ENCODE measurements at regions not wholly inside any gene's neighbourhood (a gene's known extent, or its start where the extent isn't known, plus 50 kb on each side); places are given as distances from the start of the nearest gene placed in this dataset.

DNA sequence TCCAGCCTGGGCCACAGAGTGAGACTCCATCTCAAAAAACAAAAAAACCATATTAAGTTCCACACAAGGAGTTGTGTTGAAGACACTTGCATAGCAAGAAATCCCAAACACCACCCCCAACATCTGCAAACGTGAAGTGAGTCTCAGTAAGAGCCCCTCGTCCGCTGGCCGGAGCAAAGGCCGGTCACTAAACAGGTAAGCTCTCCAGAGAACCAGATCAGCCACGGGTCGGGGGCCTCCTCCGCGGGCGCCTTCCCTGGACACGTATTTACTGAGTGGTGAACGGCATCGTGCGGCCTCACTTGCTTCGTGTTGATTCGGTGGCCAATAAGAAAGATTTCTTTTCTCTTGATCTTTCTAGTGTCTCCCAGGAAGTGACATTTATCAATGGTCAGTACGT lies 93.6 kb downstream of the MRPL36 start:
- DNase-seq (ENCODE audit: low spot score), result no peak

DNA sequence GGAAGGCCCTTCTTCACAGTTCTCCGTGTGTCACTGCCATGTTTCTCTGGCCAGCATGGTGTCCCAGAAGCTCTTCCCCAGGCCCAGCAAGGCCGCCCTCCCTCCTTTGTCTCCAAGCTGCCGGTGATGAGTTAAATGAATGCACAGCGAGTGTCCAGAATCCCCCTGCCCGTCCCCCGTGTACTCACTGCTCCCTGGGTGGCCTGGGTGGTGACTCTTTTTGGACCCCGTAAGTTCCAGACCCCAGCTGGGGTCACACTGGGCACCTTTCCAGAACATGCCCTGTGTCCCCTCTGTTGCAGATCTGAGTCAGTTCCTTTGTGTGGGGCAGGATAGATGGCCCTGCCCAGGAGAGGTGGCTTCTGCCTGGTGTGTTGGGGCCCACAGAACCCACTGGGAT lies 95.0 kb downstream of the MRPL36 start:
- no peak for DNase-seq (ENCODE audit: low spot score)

DNA sequence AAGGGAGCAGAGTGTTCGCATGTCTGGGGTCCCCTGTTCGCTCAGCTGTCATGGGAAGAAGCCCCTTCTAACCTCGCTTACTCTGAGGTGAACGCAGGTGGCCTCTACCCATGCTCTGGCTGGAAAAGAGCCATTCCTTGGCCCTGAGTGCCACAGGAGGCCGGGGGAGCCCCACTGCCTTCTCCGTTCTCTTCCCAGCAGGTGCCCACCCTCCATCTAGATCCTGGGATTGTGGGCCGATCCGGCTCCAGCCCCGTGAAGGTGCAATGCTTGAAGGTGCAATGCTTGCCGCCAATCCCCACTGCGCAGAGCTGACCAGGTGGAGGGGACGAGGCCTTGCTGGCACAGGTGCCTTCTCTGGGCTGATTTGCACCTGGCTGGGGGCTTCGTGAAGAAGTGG lies 95.4 kb downstream of the MRPL36 start:
- DNase-seq (ENCODE audit: low spot score), result no peak

DNA sequence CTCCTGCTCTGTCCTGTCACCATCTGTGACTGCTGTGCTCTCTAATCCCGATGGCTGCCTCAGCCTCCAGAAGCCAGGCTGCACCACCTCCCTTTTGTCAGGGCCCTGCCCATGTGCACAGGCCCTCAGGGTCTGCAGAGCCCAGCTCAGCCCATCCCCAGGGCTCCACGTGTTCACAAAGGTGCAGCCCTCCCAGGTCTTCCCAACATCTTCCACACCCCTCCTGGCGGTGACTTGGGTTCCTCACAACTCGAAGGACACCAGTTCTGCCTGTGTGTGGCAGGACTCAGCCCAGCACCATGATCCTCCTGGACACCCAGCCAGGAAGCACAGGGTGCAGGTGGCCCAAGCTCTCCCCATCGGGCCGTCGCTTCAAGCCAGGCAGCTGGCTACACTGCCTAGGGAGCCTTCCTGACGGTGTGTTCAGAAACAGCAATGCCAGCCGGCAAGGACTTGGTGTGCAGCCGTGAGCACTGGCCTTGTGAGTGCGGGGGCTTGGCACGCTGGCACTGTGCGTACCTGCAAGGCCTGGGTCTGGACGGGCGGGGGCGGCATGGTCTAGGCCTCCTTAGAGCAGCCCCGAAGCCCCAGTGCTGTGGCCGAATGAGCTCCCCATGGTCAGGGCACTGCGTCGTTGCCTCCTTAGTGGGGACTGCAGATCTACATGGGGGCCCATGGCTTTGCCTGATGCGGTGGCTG lies 96.1 kb downstream of the MRPL36 start:
- peak; percentile 2 for DNase-seq (ENCODE audit: low spot score)

DNA sequence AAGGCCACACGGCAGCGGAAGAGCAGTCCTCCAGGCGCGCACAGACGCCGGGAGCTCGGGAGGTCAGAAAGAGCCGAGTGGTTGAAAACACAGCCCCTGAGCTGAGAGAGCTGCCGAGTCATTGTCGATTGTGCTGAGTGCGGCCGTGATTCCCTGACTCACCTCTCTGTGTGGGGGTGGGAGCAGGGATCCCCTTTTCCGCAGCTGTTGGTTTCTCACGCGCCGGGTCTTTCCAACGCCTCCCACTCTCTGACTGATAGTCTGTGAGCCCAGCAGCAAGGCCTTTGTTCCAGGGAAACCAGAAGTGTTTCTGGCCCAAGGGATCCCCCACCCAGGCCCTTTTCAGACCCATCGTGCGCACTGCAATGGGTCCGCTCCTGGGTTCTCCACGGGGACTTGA lies 97.3 kb downstream of the MRPL36 start:
- no peak for DNase-seq (ENCODE audit: low spot score)

DNA sequence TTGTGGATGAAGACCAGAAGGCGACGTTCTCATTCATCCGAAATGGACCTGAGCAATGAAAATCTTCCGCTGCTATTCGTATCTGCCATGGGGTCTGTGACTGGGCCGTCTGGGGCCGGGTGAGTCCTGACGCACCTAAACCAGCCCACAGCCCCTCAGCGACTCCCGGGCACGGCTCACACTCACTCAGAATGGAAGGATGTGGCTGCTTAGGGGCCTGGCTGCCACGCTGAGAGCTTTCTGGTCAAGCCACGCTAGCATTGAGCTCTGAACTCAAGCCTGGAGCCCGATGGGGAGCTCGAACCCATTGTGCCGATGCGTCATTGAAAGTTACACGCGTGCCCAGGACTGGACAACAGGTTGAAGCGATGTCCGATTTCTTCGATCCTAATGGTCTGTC lies 97.8 kb downstream of the MRPL36 start:
- no peak for DNase-seq (ENCODE audit: low spot score)

DNA sequence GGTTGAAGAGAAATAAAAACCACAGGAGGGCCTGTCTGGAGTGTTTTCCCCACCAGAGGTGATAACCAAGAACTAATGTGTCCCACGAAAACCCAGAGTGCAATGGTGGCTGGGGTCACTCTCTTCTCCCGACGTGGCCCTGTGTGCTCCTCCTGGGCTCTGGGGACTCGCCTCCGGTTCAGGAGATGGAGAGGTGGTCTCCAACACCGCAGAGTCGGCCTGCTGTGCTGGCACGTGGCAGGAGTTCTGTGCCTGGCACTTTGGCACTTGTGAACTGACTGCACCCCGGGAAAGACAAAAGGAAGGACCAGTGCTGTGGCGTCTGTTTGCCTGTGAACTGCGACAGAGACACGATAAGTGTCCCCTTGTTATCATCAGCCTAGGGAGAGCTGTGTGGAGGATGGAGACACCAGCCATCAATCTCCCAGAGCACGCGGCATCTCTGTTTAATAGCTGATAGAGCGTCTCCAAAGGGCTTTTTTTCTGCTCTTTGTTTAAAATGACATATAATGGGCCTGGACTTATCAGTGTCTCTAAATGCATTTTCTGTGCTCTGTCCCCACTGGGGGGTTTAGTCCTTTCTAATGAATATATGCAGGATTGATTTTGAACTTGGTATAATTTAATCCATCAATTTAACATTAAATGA lies 98.3 kb downstream of the MRPL36 start:
- DNase-seq (ENCODE audit: low spot score), result no peak

DNA sequence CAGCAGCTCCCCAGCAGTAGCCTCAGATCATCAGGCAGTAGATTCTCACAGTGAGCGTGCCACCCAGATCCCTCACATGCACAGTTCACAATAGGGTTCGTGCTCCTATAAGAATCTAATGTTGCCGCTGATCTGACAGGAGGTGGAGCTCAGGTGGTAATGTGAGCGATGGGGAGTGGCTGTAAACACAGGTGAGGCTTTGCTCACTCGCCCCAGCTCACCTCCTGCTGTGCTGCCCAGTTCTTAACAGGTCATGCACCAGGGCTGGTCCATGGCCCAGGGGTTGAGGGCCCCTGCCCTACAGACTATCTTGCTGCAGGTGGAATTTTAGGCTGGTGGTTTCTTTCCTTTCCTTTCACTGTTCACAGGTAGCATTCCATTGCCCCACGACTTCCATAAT lies 100.2 kb downstream of the MRPL36 start:
- no peak for DNase-seq (ENCODE audit: low spot score)

DNA sequence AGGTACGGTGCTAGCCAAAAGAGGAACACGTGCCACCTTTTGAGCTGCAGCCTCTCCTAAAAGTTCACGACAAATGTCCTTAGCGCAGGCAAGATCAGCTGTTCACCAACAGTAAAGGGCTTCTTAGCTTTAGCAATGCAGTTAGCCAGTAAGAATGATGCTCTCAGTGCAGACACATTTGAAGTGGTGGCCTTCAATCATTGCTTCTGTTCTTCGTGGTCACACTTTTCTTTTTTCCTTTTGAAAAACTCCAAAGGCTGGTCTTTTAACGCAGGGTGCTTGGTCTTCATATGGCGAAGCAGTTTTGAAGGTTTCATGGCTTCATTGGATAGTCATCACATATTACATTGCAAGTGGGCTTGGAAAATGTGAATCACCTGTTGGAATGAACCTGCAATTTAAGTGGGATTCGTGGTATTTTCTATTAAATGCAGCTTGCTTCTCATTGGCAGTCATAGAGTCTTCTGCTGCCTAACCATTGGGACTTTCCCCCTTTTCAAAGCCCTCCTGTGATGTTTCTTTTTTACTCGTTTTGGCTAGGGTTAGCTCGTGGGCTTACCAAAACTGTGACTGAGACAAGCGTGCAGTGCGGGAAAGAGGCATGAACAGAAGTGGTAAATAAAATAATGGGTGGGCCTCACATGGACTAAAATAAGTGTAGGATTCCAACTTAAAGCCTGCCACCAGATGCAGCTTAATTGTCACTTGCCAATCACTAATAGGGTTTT lies 100.9 kb downstream of the MRPL36 start:
- no peak for DNase-seq (ENCODE audit: low spot score)

DNA sequence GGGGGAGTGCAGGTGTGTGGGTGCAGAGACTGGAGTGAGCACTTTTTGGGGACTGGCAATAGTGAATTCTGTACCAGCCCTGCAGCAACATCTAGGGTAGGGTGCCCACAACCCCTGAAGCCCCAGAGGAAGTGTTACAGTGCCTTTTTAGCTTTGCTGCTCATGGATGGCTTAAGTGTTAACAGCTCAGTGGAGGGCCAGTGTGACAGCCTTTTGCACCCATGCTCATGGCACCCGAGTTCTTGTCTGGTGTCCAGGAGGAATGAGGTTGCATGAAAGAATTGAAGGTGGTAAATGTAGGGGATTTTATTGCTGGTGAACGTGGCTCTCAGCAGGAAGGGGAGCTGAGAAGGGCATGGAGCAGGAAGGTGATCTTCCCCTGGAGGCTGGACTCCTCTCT lies 107.3 kb downstream of the MRPL36 start:
- DNase-seq (ENCODE audit: low spot score), result no peak

DNA sequence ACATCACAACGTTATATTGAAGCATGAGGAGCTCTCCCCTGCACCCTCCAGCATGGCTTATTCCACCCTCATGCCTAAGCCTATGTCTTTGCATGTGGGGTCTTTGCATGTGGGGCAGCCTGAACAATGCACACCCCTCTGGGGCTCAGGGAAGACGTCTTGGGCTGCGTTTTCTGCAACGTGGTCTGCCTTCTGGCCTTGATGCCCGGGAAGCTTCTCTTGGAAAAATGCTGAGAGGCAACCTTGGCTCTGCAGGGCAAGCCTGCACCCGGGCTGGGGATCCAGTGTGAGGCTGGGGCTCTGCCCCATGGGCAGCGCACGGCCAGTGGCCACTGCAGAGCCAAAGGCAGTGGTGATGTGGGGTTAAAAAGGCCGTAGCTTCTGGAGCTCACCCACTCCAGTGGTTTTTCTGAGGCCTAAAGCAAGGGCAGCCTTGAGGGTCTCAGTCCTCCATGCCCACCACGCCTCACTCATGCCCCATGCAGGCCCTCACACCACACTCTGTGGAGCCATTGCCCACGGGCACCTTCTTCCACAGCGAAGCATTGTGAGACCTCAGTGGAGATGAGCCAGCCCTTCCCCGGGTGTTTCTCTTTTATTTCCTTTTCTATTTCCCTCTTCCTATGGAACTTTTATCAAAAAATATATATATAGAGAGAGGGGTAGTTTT lies 112.2 kb downstream of the MRPL36 start:
- DNase-seq (ENCODE audit: low spot score), result no peak

DNA sequence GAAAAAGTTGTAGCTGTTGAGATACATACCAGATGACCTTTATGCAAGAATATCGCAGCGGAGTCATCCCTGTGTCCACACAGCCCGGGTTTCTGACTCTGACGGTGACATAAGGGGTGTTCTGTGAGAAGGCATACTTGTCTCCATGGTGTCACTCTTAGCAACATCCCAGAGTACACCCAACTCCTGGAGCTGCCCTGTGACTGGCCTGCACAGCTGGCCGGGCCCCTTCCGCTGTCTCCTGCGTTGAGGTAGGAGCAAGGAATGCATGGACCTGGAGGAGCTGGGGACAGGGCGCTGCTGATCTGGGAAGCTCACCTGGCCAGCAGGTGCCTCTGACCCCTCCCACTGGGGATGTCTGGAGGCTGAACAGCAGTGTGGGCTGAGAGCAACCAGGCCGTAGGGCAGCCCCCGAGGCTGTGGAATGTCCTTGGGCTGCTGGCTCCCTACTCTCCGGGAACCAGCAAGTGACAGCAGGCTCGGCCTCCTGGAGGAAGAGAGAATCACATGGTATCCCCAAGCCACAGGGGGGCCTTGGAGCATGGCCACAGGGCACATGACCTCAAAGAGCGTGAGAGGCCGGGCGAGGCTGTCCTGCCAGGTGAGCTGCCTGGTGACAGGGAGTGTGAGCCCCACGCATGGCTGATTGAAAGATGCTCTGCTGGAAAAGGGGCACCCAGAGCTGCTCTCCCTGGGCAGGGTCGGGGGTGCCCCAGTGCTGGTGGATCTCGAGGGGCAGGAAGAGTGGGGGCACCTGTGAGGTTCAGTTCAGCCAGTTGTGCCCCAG lies 113.4 kb downstream of the MRPL36 start:
- no peak for DNase-seq (ENCODE audit: low spot score)

DNA sequence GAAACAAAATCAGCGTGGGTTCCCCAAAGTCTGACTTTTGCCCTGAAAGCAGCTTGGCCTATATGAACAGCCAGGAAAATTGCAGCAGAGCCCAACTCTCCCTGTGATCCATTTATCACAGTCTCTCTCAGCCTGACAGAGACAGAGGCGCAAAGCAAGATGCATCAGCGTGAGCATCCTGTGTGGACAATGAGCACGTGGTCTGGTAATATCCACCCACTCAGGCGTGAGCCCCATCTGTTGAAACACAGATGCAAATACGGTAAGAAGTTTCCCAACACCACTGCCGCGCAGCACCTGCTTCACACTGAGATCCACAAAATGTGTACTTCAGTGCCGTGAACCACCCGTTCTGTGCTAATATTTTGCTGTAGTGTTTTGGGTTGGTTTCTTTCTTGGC lies 114.6 kb downstream of the MRPL36 start:
- DNase-seq (ENCODE audit: low spot score), result no peak

DNA sequence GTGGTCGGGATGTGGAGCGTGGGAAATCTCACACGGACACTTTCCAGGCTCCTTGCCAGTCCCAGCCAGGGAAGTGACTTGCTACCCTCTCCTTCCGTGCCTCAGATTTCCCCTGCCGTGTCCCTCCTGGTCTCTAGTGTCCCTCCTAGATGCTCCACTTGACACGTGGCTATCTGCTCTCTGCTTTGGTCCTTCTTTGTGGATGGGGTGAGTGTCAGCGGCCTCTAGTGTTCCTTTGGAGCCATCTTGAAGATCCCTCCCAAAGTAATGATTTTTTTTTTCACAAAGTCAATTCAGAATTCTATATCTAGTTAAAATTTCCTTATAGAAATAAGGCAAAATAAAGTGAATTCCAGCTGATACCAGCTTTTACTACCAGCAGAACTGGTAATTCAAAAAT lies 117.7 kb downstream of the MRPL36 start:
- DNase-seq (ENCODE audit: low spot score), result no peak

DNA sequence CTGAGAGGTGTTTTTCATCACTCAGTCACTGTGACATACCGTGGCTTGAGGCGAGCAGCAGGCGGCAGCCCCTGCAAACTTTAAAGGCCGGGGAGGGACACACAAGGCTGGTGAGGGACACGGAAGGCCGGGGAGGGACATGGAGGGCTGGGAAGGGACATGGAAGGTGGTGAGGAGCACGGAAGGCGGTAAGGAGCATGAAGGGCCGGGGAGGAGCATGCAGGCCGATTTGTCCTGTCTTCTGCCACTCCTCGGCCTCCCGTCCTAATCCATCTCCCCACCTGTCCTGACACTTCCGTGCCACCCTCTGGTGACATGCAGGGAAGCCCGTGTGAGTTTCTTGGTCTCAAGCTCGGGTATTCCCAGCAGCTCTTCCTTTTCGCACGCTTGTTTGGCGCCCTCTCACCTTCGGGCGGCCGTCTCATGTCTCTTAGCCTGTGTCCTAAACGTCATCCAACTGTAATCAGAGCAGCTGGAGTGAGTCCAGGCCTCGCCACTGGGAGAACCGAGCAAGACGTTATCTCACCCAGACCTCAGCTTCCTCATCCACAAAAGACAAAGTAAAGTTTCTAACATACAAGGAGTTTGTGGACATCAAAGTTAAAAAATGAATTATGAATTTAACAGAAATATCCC lies 126.5 kb downstream of the MRPL36 start:
- DNase-seq (ENCODE audit: low spot score), result no peak

DNA sequence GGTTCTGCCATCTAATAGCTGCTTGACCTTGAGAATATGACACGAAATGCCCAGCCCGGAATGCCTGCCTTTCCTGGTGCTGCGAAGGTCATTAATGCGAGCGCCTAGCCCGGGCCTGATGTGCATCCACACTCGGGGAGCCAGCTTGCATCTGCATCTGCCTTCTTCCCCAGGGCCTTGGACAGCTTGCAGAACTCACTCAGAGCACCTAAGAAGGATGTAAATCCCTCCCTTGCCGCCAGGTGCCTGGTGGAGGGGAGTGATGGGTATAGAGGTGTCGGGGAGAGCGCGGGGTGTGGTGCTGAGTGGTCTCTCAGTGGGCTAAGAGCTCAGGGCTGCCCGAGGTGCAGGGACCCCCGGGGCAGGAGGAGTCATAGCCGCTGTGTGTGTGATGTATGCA lies 127.2 kb downstream of the MRPL36 start:
- DNase-seq (ENCODE audit: low spot score), result no peak

DNA sequence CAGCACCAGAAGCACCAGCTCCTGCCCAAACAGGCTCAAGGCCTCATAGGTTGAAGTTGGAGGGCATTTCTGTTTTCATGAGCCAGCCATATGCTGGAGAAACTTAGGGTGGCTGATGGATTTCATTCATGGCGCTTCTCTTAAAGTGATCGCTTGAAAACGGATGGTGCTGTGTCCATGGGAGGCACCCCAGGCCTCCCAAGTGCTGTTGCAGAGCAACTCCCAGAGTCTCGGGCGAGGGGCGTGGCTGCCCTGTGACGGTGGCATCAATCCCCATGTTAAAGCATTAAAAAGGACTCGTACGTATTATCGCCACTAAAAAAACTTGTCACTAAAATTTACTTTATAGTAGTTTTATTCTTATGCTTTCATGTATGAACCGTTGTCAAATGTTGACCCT lies 128.3 kb downstream of the MRPL36 start:
- no peak for DNase-seq (ENCODE audit: low spot score)

DNA sequence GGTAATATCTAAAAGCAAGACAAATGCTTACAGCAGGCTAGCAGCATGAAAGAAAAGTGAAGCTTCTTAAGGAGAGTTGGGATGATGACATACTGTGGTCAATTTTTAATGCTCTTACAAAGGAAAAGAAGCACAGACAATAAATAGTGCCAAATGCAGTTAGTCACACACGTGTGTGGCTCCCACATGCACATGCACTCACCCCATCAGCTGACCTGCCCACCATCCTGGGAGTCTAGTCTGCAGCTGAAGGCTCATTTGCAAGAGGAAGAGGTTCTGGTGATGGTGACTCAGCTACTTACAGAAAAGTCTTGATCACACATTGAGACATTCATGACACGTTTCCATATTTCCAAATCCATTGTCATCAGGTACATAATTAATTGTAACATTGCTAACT lies 129.3 kb downstream of the MRPL36 start:
- DNase-seq (ENCODE audit: low spot score), result peak; percentile 40

DNA sequence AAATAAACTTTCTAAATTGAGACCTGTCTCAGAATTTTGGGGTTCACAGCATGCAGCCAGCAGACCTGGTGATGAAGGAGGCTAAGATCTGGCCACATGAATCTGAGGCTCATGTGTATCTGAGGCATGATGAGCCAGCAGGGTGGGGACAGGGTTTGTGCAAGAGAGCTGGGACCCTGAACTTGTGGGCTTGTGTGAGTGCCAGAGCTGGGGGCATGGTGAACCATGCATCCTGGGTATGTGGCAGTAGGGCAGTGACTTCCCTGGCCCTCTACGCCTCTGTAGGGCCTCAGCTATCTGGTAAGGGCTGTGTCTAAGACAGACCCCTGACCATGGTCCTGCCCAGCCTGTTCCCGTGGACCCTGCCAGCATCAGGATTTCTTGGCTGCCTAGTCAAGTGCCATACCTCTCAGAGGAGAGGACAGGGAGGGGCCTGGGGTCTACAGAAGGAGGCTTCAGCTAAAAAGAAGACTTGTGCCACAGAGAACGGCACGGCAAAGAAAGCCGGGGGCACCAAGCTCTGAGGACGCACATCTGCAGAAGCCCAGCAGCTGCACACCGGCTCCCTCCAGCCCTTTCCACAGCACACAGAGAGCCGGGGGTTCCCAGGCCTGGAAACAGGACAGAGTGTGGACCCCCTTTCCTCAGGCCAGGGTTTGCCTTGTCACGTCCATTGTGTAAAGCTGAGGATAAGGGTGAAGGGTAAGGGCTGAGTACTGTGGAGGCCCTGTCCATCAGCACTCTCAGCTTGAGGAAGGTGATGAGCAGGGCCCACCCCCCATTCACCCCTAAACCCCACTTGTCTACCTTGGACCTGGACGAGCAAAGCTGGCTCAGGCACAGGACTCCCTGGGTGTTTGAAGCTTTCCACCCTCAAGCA lies 130.1 kb downstream of the MRPL36 start:
- DNase-seq (ENCODE audit: low spot score), result peak; percentile 10

DNA sequence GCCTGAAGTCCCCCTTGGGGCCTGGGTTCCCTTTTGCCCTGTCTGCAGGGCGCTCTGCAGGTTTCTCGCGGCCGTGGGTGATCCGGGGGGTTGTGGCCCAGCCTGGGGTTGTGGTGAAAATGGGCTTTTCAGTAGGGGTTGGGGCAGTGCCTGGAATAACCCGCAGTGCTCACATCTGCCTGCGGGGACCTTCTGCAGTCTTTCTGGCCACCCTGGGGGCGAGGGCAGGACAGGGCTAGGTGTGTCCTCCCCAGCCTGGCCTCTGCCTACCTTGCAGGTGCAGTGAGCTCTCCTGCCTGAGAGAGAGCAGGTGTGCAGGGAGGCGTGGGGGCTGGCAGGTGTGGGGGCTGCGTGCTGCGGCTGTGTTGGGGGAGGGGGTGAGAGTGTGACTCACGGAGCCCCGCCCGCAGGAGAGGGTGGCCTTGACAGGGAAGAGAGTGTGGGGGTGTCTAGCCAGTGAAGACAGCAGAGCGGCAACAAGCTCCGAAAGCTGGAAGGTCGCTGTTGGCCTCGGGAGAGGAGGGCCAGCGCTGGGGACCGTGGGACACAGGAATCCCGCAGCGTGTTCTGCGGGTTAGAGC lies 131.4 kb downstream of the MRPL36 start:
- DNase-seq (ENCODE audit: low spot score), result peak; percentile 14

Data from H4 (cell line).